ENCODE measurements at regions not wholly inside any gene's neighbourhood (a gene's known extent, or its start where the extent isn't known, plus 50 kb on each side); places are given as distances from the start of the nearest gene placed in this dataset.

DNA sequence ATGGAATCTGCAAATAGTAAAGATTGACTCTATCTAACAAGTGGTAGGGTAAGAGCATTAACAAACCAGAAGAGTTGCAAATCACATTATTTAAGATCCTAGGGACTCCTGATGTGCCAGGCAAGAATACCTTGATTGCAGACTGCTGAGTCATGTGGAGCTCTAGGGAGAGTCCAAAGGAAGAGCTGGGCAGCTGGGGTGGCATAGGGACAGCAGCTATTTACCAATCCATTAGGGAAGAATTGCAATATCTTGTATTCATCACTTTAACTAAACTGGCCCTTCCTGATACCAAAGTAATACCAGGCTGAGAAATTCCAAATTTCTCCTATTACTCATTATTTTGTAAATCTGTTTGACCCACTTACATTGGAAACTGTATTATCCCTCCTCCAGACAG, 52.2 kb upstream of the ACP3 start:
- no peak for TF ChIP-seq ZNF274 (IDR thresholded peaks at IDR 0.05; ENCODE audit: low read depth, low read length)
- TF ChIP-seq YY1 (IDR thresholded peaks at IDR 0.05; ENCODE audit: insufficient read depth, insufficient read length): no peak

All from NT2/D1 (cell line).